ENCODE measurements at regions not wholly inside any gene's neighbourhood (a gene's known extent, or its start where the extent isn't known, plus 50 kb on each side); places are given as distances from the start of the nearest gene placed in this dataset.

- no peak for DNase-seq
- ATAC-seq: no peak
Observed at GRCh38 chr14:44010071-44010470, 497.0 kb downstream of the FSCB start.

- no peak for ATAC-seq
- no peak for DNase-seq
Observed at GRCh38 chr14:44009642-44010041, 497.4 kb downstream of the FSCB start.

- ATAC-seq (no peak), DNase-seq (no peak)
Observed at GRCh38 chr14:43988989-43989388, 518.1 kb downstream of the FSCB start.

GRCh38 chr14:43983721-43984120, 523.4 kb downstream of the FSCB start:
- ATAC-seq: no peak
- DNase-seq: no peak

- no peak for DNase-seq
- ATAC-seq: no peak
Observed at GRCh38 chr14:43981135-43981768, 525.8 kb downstream of the FSCB start.

- no peak for ATAC-seq
- no peak for DNase-seq
Observed at GRCh38 chr14:43956741-43957140, 550.3 kb downstream of the FSCB start.

GRCh38 chr14:43949400-43949799, 557.7 kb downstream of the FSCB start:
- ATAC-seq: no peak
- no peak for DNase-seq

GRCh38 chr14:43939836-43940235, 567.2 kb downstream of the FSCB start:
- DNase-seq (no peak), ATAC-seq (peak; percentile 19)

- ATAC-seq: no peak
- DNase-seq: no peak
Observed at GRCh38 chr14:43938588-43939281, 568.3 kb downstream of the FSCB start.

- ATAC-seq: no peak
- DNase-seq: no peak
Observed at GRCh38 chr14:43937001-43937400, 570.1 kb downstream of the FSCB start.

- ATAC-seq: no peak
- no peak for DNase-seq
Observed at GRCh38 chr14:43934102-43934501, 573.0 kb downstream of the FSCB start.

- ATAC-seq: no peak
- no peak for DNase-seq
Observed at GRCh38 chr14:43914041-43914693, 592.9 kb downstream of the FSCB start.

- DNase-seq: no peak
- no peak for ATAC-seq
Observed at GRCh38 chr14:43903209-43903608, 603.9 kb downstream of the FSCB start.

GRCh38 chr14:43901911-43902673, 605.0 kb downstream of the FSCB start:
- ATAC-seq (no peak), DNase-seq (no peak)

- no peak for DNase-seq
- no peak for ATAC-seq
Observed at GRCh38 chr14:43900173-43900655, 606.9 kb downstream of the FSCB start.

GRCh38 chr14:43898687-43899086, 608.4 kb downstream of the FSCB start:
- ATAC-seq: no peak
- no peak for DNase-seq

- no peak for ATAC-seq
Observed at GRCh38 chr14:43896044-43896443, 611.0 kb downstream of the FSCB start.

GRCh38 chr14:43894534-43894933, 612.5 kb downstream of the FSCB start:
- no peak for ATAC-seq
- DNase-seq: no peak

More at GRCh38 chr14:43896044-43896443, 611.0 kb downstream of the FSCB start:
- no peak for DNase-seq

GRCh38 chr14:43887523-43887922, 619.6 kb downstream of the FSCB start:
- no peak for DNase-seq
- no peak for ATAC-seq

GRCh38 chr14:43877351-43877960, 629.6 kb downstream of the FSCB start:
- ATAC-seq (no peak), DNase-seq (no peak)

GRCh38 chr14:43872752-43873655, 634.1 kb downstream of the FSCB start:
- ATAC-seq: no peak
- DNase-seq: no peak
